Fibroblast of lung (primary cell): ENCODE measurements at regions not wholly inside any gene's neighbourhood (a gene's known extent, or its start where the extent isn't known, plus 50 kb on each side); places are given as distances from the start of the nearest gene placed in this dataset.
"Not testable (repeated sequence)": the region's sequence is repeated elsewhere in the genome, so short reads cannot be mapped to it uniquely, and the experiment has no call there.

Experiments
- DNase-seq, 2 donors: peaks; one replicate each; pipeline versions ENCODE4 v3.0.0 to v3.0.0-alpha.2; 2010; ENCODE audit warnings: low read depth in 2 of 2
- H2AFZ ChIP-seq: 2 replicates; pipeline ENCODE4 v1.5.1; 2012; ENCODE audit warnings: low read length, control low read depth, inconsistent platforms
- H3K27ac ChIP-seq: 2 replicates; pipeline ENCODE4 v1.5.1; 2011; ENCODE audit warnings: low read length, control low read depth; ENCODE audit not compliant: insufficient read depth
- H3K27me3 ChIP-seq: 2 replicates; pipeline ENCODE4 v1.5.1; 2011; ENCODE audit warnings: mild to moderate bottlenecking, low read length; ENCODE audit not compliant: control insufficient read depth, insufficient read depth
- H3K36me3 ChIP-seq: 2 replicates; pipeline ENCODE4 v1.5.1; 2011; ENCODE audit warnings: low read length; ENCODE audit not compliant: control insufficient read depth, insufficient read depth
- H3K4me1 ChIP-seq: 2 replicates; pipeline ENCODE4 v1.5.1; 2011; ENCODE audit warnings: low read length; ENCODE audit not compliant: control insufficient read depth, insufficient read depth; ENCODE audit errors: extremely low read depth
- H3K4me2 ChIP-seq: 2 replicates; pipeline ENCODE4 v1.5.1; 2011; ENCODE audit warnings: low read length, control low read depth; ENCODE audit not compliant: insufficient read depth; ENCODE audit errors: extremely low read depth
- H3K4me3 ChIP-seq, 4 experiments: fragments of 200-600 bp in 1 of 4; sonication (generic) in 1 of 4; replicated peaks in 1 of 4; 2 replicates each; pipeline ENCODE4 v1.5.1; 2011 to 2016; ENCODE audit warnings: low read length in 4 of 4, low read depth in 3 of 4, mild to moderate bottlenecking in 3 of 4, control low read depth in 2 of 4, inconsistent platforms in 1 of 4, mixed read lengths in 1 of 4; ENCODE audit not compliant: insufficient read depth in 1 of 4; ENCODE audit errors: control extremely low read depth in 1 of 4
- H3K79me2 ChIP-seq: 2 replicates; pipeline ENCODE4 v1.5.1; 2012; ENCODE audit warnings: mild to moderate bottlenecking, low read length, inconsistent platforms; ENCODE audit not compliant: control insufficient read depth, insufficient read depth
- H3K9ac ChIP-seq: 2 replicates; pipeline ENCODE4 v1.5.1; 2011; ENCODE audit warnings: mild to moderate bottlenecking, low read length, control low read depth; ENCODE audit not compliant: insufficient read depth
- H3K9me3 ChIP-seq: 2 replicates; pipeline ENCODE4 v1.5.1; 2012; ENCODE audit warnings: low read depth, low read length; ENCODE audit not compliant: control insufficient read depth, insufficient read depth
- H4K20me1 ChIP-seq: 2 replicates; pipeline ENCODE4 v1.5.1; 2011; ENCODE audit warnings: low read length; ENCODE audit not compliant: control insufficient read depth, insufficient read depth; ENCODE audit errors: extremely low read depth
- CTCF ChIP-seq, 2 donors: IDR thresholded peaks in 1 of 2; conservative IDR thresholded peaks in 1 of 2; 1 replicate in 1 of 2; 2 replicates in 1 of 2; pipeline ENCODE4 v1.5.1; 2011 to 2012; ENCODE audit warnings: low read length in 2 of 2, control low read depth in 1 of 2, inconsistent platforms in 1 of 2, low read depth in 1 of 2, mild to moderate bottlenecking in 1 of 2
- EZH2 ChIP-seq: IDR thresholded peaks from 2 replicates; pipeline ENCODE4 v1.5.1; 2012; ENCODE audit warnings: low read length, control low read depth, mild to moderate bottlenecking; ENCODE audit errors: missing control alignments

- H4K20me1 ChIP-seq, result no peaks in the 10 kb centered on the region
- no peaks in the 10 kb centered on the region for H3K4me1 ChIP-seq
- H2AFZ ChIP-seq, result no peak overlapping the region
- no peak for TF ChIP-seq CTCF (conservative IDR thresholded peaks at IDR 0.05 in 1 of 2, IDR thresholded peaks at IDR 0.05 in 1 of 2; ENCODE audit: low read depth in 1 of 2, low read length in 2 of 2)
- TF ChIP-seq EZH2, result no peak
- no peak overlapping the region for H3K4me2 ChIP-seq
- no peaks in the 10 kb centered on the region for H3K9me3 ChIP-seq
- no peaks in the 10 kb centered on the region for H3K79me2 ChIP-seq
- no peaks in the 10 kb centered on the region for H3K36me3 ChIP-seq
- DNase-seq, result no peak
- no peaks in the 10 kb centered on the region for H3K27me3 ChIP-seq
- no peak overlapping the region for H3K4me3 ChIP-seq
- no peak overlapping the region for H3K27ac ChIP-seq
- H3K9ac ChIP-seq, result no peak overlapping the region
Measured at GRCh38 chr13:62760724-62761123, 1345.1 kb upstream of the PCDH20 start.

- no peaks in the 10 kb centered on the region for H4K20me1 ChIP-seq
- no peak overlapping the region for H2AFZ ChIP-seq
- no peaks in the 10 kb centered on the region for H3K9me3 ChIP-seq
- no peaks in the 10 kb centered on the region for H3K27me3 ChIP-seq
- H3K4me1 ChIP-seq, result no peaks in the 10 kb centered on the region
- no peaks in the 10 kb centered on the region for H3K79me2 ChIP-seq
- peak in 1 of 2 donors; percentile 1 for DNase-seq
- TF ChIP-seq CTCF (conservative IDR thresholded peaks at IDR 0.05 in 1 of 2, IDR thresholded peaks at IDR 0.05 in 1 of 2; ENCODE audit: low read depth in 1 of 2, low read length in 2 of 2), result no peak
- no peak for TF ChIP-seq EZH2
- H3K27ac ChIP-seq, result no peak overlapping the region
- no peaks in the 10 kb centered on the region for H3K36me3 ChIP-seq
- no peak overlapping the region for H3K9ac ChIP-seq
- no peak overlapping the region for H3K4me2 ChIP-seq
- H3K4me3 ChIP-seq, result no peak overlapping the region
Measured at GRCh38 chr13:62747629-62748028, 1332.0 kb upstream of the PCDH20 start.

- Histone ChIP-seq H3K4me3 (no peak overlapping the region), H3K4me1 (no peaks in the 10 kb centered on the region), H4K20me1 (no peaks in the 10 kb centered on the region), H3K9ac (no peak overlapping the region), H3K27me3 (no peaks in the 10 kb centered on the region), H3K9me3 (no peaks in the 10 kb centered on the region), H3K4me2 (no peak overlapping the region), H3K36me3 (no peaks in the 10 kb centered on the region), H3K79me2 (no peaks in the 10 kb centered on the region), H2AFZ (no peak overlapping the region), H3K27ac (no peak overlapping the region)
- no peak for TF ChIP-seq EZH2
- no peak for DNase-seq
Measured at GRCh38 chr13:62747152-62747551, 1331.5 kb upstream of the PCDH20 start.

- not testable (repeated sequence) for H3K4me2 ChIP-seq, H2AFZ ChIP-seq, H3K4me3 ChIP-seq, DNase-seq, H3K27ac ChIP-seq, H3K9me3 ChIP-seq, H3K4me1 ChIP-seq, H3K9ac ChIP-seq, H4K20me1 ChIP-seq, H3K79me2 ChIP-seq, H3K36me3 ChIP-seq, H3K27me3 ChIP-seq
Measured at GRCh38 chr13:62729746-62730145, 1314.1 kb upstream of the PCDH20 start.
